ENCODE measurements at regions not wholly inside any gene's neighbourhood (a gene's known extent, or its start where the extent isn't known, plus 50 kb on each side); places are given as distances from the start of the nearest gene placed in this dataset.

- Histone ChIP-seq H4K20me1 (ENCODE audit: insufficient read depth) (no peaks in the 10 kb centered on the region), H3K27ac (no peak overlapping the region), H3K9ac (no peak overlapping the region), H3K27me3 (ENCODE audit: insufficient read depth, low read depth) (no peaks in the 10 kb centered on the region), H3K79me2 (ENCODE audit: insufficient read depth, low read depth) (no peaks in the 10 kb centered on the region), H3K4me1 (ENCODE audit: low read depth, poor library complexity, severe bottlenecking) (no peaks in the 10 kb centered on the region), H3K36me3 (ENCODE audit: insufficient read depth) (no peaks in the 10 kb centered on the region), H3K4me2 (no peak overlapping the region), H3K4me3 (IDR thresholded peaks at IDR 0.05; ENCODE audit: insufficient read depth, low read depth, low read length) (no peak overlapping the region), H2AFZ (ENCODE audit: low read depth) (no peak overlapping the region)
- TF ChIP-seq, protein P1, sequence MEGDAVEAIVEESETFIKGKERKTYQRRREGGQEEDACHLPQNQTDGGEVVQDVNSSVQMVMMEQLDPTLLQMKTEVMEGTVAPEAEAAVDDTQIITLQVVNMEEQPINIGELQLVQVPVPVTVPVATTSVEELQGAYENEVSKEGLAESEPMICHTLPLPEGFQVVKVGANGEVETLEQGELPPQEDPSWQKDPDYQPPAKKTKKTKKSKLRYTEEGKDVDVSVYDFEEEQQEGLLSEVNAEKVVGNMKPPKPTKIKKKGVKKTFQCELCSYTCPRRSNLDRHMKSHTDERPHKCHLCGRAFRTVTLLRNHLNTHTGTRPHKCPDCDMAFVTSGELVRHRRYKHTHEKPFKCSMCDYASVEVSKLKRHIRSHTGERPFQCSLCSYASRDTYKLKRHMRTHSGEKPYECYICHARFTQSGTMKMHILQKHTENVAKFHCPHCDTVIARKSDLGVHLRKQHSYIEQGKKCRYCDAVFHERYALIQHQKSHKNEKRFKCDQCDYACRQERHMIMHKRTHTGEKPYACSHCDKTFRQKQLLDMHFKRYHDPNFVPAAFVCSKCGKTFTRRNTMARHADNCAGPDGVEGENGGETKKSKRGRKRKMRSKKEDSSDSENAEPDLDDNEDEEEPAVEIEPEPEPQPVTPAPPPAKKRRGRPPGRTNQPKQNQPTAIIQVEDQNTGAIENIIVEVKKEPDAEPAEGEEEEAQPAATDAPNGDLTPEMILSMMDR (conservative IDR thresholded peaks at IDR 0.05; ENCODE audit: low read depth, low read length): no peak
Observed at GRCh38 chr6:110036408-110037302, 58.5 kb downstream of the GPR6 start.

DNA sequence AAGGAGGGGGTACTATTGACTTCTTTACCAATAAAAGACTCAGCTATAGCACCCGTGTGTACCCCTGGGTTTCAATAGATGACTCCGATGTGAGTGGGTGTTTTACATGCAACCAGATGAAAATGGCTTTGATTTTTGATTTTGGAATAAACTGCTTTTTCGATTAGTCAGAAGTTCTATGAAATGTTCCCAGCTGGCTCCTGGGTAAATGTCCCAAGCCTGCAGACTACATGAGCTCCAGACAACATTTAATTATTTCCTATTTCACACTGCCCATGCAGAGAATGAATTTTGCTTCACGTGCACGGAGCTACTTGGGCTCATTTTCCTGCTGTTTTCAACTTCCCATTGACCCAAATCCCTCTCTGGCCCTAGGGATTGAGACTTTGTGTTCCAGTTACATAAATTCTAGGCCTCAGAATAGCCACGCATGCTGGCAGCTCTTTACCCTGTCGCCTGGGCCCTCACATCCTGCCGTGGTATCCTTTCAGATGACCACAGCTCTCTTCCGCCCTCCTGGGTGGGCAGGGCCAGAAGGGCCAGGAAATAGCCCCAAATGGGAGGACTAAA lies 59.7 kb downstream of the GPR6 start:
- H2AFZ ChIP-seq (ENCODE audit: low read depth): no peak overlapping the region
- H3K9ac ChIP-seq: no peak overlapping the region
- H3K4me2 ChIP-seq: no peak overlapping the region
- no peaks in the 10 kb centered on the region for H3K27me3 ChIP-seq (ENCODE audit: insufficient read depth, low read depth)
- no peaks in the 10 kb centered on the region for H3K79me2 ChIP-seq (ENCODE audit: insufficient read depth, low read depth)
- H3K27ac ChIP-seq: no peak overlapping the region
- TF ChIP-seq, protein P1 (conservative IDR thresholded peaks at IDR 0.05; ENCODE audit: low read depth, low read length): no peak
- H4K20me1 ChIP-seq (ENCODE audit: insufficient read depth): no peaks in the 10 kb centered on the region
- no peaks in the 10 kb centered on the region for H3K36me3 ChIP-seq (ENCODE audit: insufficient read depth)
- H3K4me3 ChIP-seq (IDR thresholded peaks at IDR 0.05; ENCODE audit: insufficient read depth, low read depth, low read length): no peak overlapping the region
- no peaks in the 10 kb centered on the region for H3K4me1 ChIP-seq (ENCODE audit: low read depth, poor library complexity, severe bottlenecking)

- no peaks in the 10 kb centered on the region for H4K20me1 ChIP-seq (ENCODE audit: insufficient read depth)
- H3K79me2 ChIP-seq (ENCODE audit: insufficient read depth, low read depth): no peaks in the 10 kb centered on the region
- no peaks in the 10 kb centered on the region for H3K27me3 ChIP-seq (ENCODE audit: insufficient read depth, low read depth)
- H3K27ac ChIP-seq: no peak overlapping the region
- H3K9ac ChIP-seq: peak overlapping the region; percentile 26; the same call in 1 of the 2 replicates
- no peaks in the 10 kb centered on the region for H3K36me3 ChIP-seq (ENCODE audit: insufficient read depth)
- peak overlapping the region; percentile 10; the same call in 1 of the 2 replicates for H3K4me2 ChIP-seq
- H3K4me3 ChIP-seq (IDR thresholded peaks at IDR 0.05; ENCODE audit: insufficient read depth, low read depth, low read length): no peak overlapping the region
- peak overlapping the region; percentile 44; the same call in 1 of the 2 replicates for H2AFZ ChIP-seq (ENCODE audit: low read depth)
- TF ChIP-seq, protein P1 (conservative IDR thresholded peaks at IDR 0.05; ENCODE audit: low read depth, low read length): peak; percentile 88
- no peaks in the 10 kb centered on the region for H3K4me1 ChIP-seq (ENCODE audit: low read depth, poor library complexity, severe bottlenecking)
Observed at GRCh38 chr6:110039364-110039980, 61.4 kb downstream of the GPR6 start.

DNA sequence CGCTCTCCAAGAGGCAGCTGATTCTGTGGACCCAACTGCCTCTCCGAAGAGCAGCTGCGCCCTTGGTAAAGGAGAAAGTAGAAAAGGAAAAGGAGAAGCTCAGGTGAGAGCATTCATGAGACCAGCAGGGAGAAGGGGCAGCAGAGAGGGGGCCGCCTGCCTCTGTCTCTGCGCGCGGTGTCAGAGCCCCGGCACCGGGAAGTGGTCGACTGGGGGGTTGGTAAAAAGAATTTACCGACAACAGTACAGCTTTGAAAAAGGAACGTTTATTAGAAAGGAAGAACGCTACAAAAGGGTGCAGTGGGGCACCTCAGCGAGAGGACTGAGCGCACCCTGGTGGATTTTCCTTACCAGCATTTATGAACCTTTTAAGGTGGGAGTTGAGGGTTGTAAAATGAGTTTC lies 61.9 kb downstream of the GPR6 start:
- H3K4me1 ChIP-seq (ENCODE audit: low read depth, poor library complexity, severe bottlenecking): no peaks in the 10 kb centered on the region
- no peaks in the 10 kb centered on the region for H4K20me1 ChIP-seq (ENCODE audit: insufficient read depth)
- peak overlapping the region; percentile 26; the same call in 1 of the 2 replicates for H3K9ac ChIP-seq
- peak overlapping the region; percentile 10; the same call in 1 of the 2 replicates for H3K4me2 ChIP-seq
- no peak overlapping the region for H3K4me3 ChIP-seq (IDR thresholded peaks at IDR 0.05; ENCODE audit: insufficient read depth, low read depth, low read length)
- H3K27ac ChIP-seq: no peak overlapping the region
- TF ChIP-seq, protein P1 (conservative IDR thresholded peaks at IDR 0.05; ENCODE audit: low read depth, low read length): no peak
- no peaks in the 10 kb centered on the region for H3K79me2 ChIP-seq (ENCODE audit: insufficient read depth, low read depth)
- no peaks in the 10 kb centered on the region for H3K36me3 ChIP-seq (ENCODE audit: insufficient read depth)
- H3K27me3 ChIP-seq (ENCODE audit: insufficient read depth, low read depth): no peaks in the 10 kb centered on the region
- H2AFZ ChIP-seq (ENCODE audit: low read depth): peak overlapping the region; percentile 44; the same call in 1 of the 2 replicates

Measured in KMS-11 (cell line).